Parathyroid adenoma (tissue), 2 donors: ENCODE measurements at regions not wholly inside any gene's neighbourhood (a gene's known extent, or its start where the extent isn't known, plus 50 kb on each side); places are given as distances from the start of the nearest gene placed in this dataset.

ENCODE experiments used
- H2AFZ ChIP-seq: fragments of 300-600 bp; sonication (generic); one replicate; pipeline ENCODE4 v1.7.0; 2017; ENCODE audit warnings: antibody characterized with exemption, mild to moderate bottlenecking
- H3K27ac ChIP-seq: fragments of 300-600 bp; sonication (generic); one replicate; pipeline ENCODE4 v1.7.0; 2017
- H3K27me3 ChIP-seq: fragments of 300-600 bp; sonication (generic); one replicate; pipeline ENCODE4 v1.7.0; 2017; ENCODE audit warnings: low read length; ENCODE audit not compliant: control insufficient read depth, insufficient read depth
- H3K36me3 ChIP-seq: fragments of 300-600 bp; sonication (generic); one replicate; pipeline ENCODE4 v1.7.0; 2017; ENCODE audit warnings: low read length; ENCODE audit not compliant: control insufficient read depth, insufficient read depth
- H3K4me1 ChIP-seq: fragments of 300-600 bp; sonication (generic); one replicate; pipeline ENCODE4 v1.7.0; 2017; ENCODE audit warnings: control low read depth
- H3K4me2 ChIP-seq: fragments of 300-600 bp; sonication (generic); one replicate; pipeline ENCODE4 v1.7.0; 2017; ENCODE audit warnings: low read length
- H3K4me3 ChIP-seq: fragments of 300-600 bp; sonication (generic); one replicate; pipeline ENCODE4 v1.7.0; 2017; ENCODE audit warnings: low read depth, low read length
- H3K79me2 ChIP-seq: fragments of 300-600 bp; sonication (generic); one replicate; pipeline ENCODE4 v1.7.0; 2017; ENCODE audit warnings: control low read depth
- H3K9ac ChIP-seq: fragments of 300-600 bp; sonication (generic); one replicate; pipeline ENCODE4 v1.7.0; 2017; ENCODE audit warnings: mild to moderate bottlenecking
- H3K9me3 ChIP-seq: fragments of 300-600 bp; sonication (generic); one replicate; pipeline ENCODE4 v1.7.0; 2017; ENCODE audit warnings: low read length; ENCODE audit not compliant: control insufficient read depth
- TF ChIP-seq, protein P1 (sequence below): fragments of 300-600 bp; sonication (generic); IDR thresholded peaks from one replicate; pipeline ENCODE4 v1.7.0; 2017; ENCODE audit warnings: antibody characterized with exemption, mild to moderate bottlenecking
- donor health status: primary hyperparathyroidism.

GRCh38 chr11:128067780-128068179 is 519.6 kb downstream of the ETS1 start:
- Histone ChIP-seq H3K4me2 (no peak overlapping the region), H3K36me3 (no peaks in the 10 kb centered on the region), H3K4me1 (no peaks in the 10 kb centered on the region), H3K27me3 (no peaks in the 10 kb centered on the region), H3K27ac (no peak overlapping the region), H3K79me2 (no peaks in the 10 kb centered on the region), H3K9me3 (no peaks in the 10 kb centered on the region), H3K4me3 (no peak overlapping the region), H2AFZ (no peak overlapping the region), H3K9ac (no peak overlapping the region)
- TF ChIP-seq, protein P1, sequence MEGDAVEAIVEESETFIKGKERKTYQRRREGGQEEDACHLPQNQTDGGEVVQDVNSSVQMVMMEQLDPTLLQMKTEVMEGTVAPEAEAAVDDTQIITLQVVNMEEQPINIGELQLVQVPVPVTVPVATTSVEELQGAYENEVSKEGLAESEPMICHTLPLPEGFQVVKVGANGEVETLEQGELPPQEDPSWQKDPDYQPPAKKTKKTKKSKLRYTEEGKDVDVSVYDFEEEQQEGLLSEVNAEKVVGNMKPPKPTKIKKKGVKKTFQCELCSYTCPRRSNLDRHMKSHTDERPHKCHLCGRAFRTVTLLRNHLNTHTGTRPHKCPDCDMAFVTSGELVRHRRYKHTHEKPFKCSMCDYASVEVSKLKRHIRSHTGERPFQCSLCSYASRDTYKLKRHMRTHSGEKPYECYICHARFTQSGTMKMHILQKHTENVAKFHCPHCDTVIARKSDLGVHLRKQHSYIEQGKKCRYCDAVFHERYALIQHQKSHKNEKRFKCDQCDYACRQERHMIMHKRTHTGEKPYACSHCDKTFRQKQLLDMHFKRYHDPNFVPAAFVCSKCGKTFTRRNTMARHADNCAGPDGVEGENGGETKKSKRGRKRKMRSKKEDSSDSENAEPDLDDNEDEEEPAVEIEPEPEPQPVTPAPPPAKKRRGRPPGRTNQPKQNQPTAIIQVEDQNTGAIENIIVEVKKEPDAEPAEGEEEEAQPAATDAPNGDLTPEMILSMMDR = no peak

DNA sequence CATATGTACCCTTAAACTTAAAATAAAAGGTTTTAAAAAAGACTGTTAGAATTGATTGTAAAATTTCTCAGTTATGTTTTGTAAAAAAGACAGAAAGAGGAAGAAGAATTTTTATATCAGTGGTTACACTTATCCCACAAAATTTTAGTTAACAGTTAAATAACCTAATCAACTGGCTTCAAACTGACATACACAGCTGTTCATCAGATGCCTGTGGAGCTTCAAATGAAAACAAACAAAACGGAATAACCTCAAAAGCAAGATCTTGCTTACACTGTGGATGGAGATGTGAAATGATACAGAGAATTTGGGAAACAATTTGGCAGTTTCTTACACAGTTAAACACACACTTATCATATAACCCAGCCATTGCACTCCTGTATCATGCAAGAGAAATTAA is 521.0 kb downstream of the ETS1 start:
- Histone ChIP-seq H2AFZ (no peak overlapping the region), H3K36me3 (no peaks in the 10 kb centered on the region), H3K4me2 (no peak overlapping the region), H3K4me3 (no peak overlapping the region), H3K27me3 (no peaks in the 10 kb centered on the region), H3K27ac (no peak overlapping the region), H3K4me1 (no peaks in the 10 kb centered on the region), H3K79me2 (no peaks in the 10 kb centered on the region), H3K9me3 (no peaks in the 10 kb centered on the region), H3K9ac (no peak overlapping the region)
- TF ChIP-seq, protein P1 = no peak

GRCh38 chr11:128061281-128061871 is 526.0 kb downstream of the ETS1 start:
- H3K9ac ChIP-seq = no peak overlapping the region
- no peaks in the 10 kb centered on the region for H3K9me3 ChIP-seq
- H3K27ac ChIP-seq = no peak overlapping the region
- TF ChIP-seq, protein P1 = no peak
- no peak overlapping the region for H3K4me2 ChIP-seq
- H2AFZ ChIP-seq = peak overlapping the region; percentile 28
- H3K79me2 ChIP-seq = no peaks in the 10 kb centered on the region
- H3K4me1 ChIP-seq = no peaks in the 10 kb centered on the region
- H3K4me3 ChIP-seq = no peak overlapping the region
- H3K27me3 ChIP-seq = no peaks in the 10 kb centered on the region
- no peaks in the 10 kb centered on the region for H3K36me3 ChIP-seq

DNA sequence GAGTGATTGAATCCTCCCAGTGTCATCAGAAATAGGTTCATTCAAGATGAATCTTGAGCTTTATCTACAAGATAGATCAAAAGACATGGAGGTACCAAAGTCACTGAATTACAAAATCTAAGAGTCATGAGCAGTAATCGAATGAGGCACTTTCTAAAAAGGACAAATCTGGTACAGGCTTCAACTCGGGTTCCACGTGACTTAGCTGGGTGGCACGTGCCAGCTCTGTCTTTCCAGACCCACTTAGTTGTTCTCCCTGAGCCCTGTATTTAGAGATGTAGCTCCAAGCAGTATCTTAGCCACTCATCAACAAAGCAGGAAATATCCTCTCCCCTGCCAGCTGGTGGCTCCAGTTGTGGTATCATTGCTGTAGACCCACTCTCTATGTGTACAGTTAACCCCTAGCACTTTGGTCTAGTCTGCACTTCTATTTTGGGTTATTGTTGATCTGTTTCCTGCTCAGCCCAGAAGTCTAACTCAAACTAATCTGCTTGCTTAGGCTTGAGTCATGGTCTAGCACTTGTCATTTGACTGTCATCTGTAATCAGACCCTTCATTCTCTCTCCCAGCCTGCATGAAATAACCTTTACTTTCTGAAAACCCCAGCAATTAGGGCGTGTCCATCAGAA is 528.7 kb downstream of the ETS1 start:
- no peaks in the 10 kb centered on the region for H3K9me3 ChIP-seq

More for the DNA sequence above, 528.7 kb downstream of the ETS1 start:
- TF ChIP-seq, protein P1 = no peak
- Histone ChIP-seq H3K36me3 (no peaks in the 10 kb centered on the region), H3K9ac (no peak overlapping the region), H2AFZ (no peak overlapping the region), H3K27ac (no peak overlapping the region), H3K4me3 (no peak overlapping the region), H3K4me1 (no peaks in the 10 kb centered on the region), H3K4me2 (no peak overlapping the region), H3K79me2 (no peaks in the 10 kb centered on the region), H3K27me3 (no peaks in the 10 kb centered on the region)
